Pancreas (tissue), 10 donors: ENCODE measurements at regions not wholly inside any gene's neighbourhood (a gene's known extent, or its start where the extent isn't known, plus 50 kb on each side); places are given as distances from the start of the nearest gene placed in this dataset.
"Not testable (repeated sequence)": the region's sequence is repeated elsewhere in the genome, so short reads cannot be mapped to it uniquely, and the experiment has no call there.

Experiments
- ATAC-seq, 4 donors: fragments of 200-7000 bp; cut with Tn5 transposase; one replicate each; pipeline versions ENCODE4 v1.8.0 to v1.9.1; 2020; ENCODE audit warnings: mild to moderate bottlenecking in 4 of 4, moderate library complexity in 4 of 4
- DNase-seq, 6 donors: peaks; one replicate each; pipeline ENCODE4 v3.0.0-alpha.2; 2020
- FAIRE-seq: peaks from 2 replicates; lab custom pipeline; 2012; peaks lifted over from hg19 to GRCh38; lab: Jason Lieb, UNC
- H3K27ac ChIP-seq, 4 donors: fragments of 200-600 bp; sonication (generic); 1 replicate in 3 of 4; 2 replicates in 1 of 4; pipeline versions ENCODE4 v1.5.0 to v1.8.0; 2020
- H3K27me3 ChIP-seq, 4 donors: fragments of 200-600 bp; one replicate each; pipeline ENCODE4 v1.8.0; 2021
- H3K36me3 ChIP-seq, 3 donors: fragments of 200-600 bp; sonication (generic) in 1 of 3; one replicate each; pipeline versions ENCODE4 v1.5.0 to v1.8.0; 2020 to 2021
- H3K4me1 ChIP-seq, 3 donors: fragments of 200-600 bp; one replicate each; pipeline ENCODE4 v1.8.0; 2021
- H3K4me3 ChIP-seq, 4 donors: fragments of 200-600 bp; sonication (generic) in 2 of 4; one replicate each; pipeline versions ENCODE4 v1.5.0 to v1.8.0; 2020 to 2021
- H3K9me3 ChIP-seq, 4 donors: fragments of 200-600 bp; one replicate each; pipeline ENCODE4 v1.8.0; 2021
- WGBS, 2 donors: extraction: QIAGEN DNeasy Blood & Tissue Kit; methylation state at CpG; one replicate each; pipeline ENCODE4 v1.1.7; 2013; 5-methylcytosine and 5-hydroxymethylcytosine counted together
- intact Hi-C, 3 donors: fragments of 100-400 bp; cut with DNase I; formaldehyde crosslinking; loops; one replicate each; pipeline versions ENCODE4 v1.11.1 to v1.14.2; 2022
- TF ChIP-seq, protein P1 (sequence below), 4 donors: fragments of 200-600 bp; sonication (generic) in 3 of 4; IDR thresholded peaks; one replicate each; pipeline versions ENCODE4 v1.5.0 to v1.8.0; 2021; ENCODE audit warnings: antibody characterized with exemption in 4 of 4
- donor health status: healthy with polysubstance abuse.
- donor health status: DM: no; HTN: no; CAD: no; lungs with moderate emphysema.
- donor health status: DM: no; HTN: no; CAD: no.
- donor health status: control.
- donor health status: control.
- donor health status: Bipolar disorder and iron deficiency.
- donor health status: DM: yes; HTN: yes; CAD: no.
- donor health status: DM: no; HTN: no; CAD: no.
- donor health status: DM: no; HTN: no; CAD: no.
- donor health status: DM: yes; HTN: yes; CAD: no.

DNA sequence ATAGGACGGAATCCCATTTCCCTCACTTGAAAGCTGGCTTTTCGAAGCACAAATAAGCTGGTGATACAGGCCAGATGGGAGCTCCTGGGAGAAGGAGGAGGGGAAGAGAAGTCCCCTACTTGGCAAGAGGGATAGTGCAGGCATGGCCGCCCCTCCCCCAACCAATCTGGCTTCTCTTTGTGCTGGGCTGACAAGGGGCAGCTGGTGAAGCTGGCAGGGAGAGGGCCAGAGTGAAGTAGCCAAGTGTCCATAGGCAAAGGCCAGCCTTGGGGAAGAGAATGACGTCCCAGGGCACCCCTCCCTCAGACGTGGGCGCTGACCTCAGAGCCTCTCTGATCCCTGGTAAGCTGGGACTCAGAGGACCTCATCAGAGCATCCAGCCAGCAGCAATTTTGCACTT is 78.7 kb upstream of the GRAMD1B start:
- 61 to 67% methylated on average over 6 of the region's 6 CpGs for WGBS, 2 donors
- TF ChIP-seq, protein P1, sequence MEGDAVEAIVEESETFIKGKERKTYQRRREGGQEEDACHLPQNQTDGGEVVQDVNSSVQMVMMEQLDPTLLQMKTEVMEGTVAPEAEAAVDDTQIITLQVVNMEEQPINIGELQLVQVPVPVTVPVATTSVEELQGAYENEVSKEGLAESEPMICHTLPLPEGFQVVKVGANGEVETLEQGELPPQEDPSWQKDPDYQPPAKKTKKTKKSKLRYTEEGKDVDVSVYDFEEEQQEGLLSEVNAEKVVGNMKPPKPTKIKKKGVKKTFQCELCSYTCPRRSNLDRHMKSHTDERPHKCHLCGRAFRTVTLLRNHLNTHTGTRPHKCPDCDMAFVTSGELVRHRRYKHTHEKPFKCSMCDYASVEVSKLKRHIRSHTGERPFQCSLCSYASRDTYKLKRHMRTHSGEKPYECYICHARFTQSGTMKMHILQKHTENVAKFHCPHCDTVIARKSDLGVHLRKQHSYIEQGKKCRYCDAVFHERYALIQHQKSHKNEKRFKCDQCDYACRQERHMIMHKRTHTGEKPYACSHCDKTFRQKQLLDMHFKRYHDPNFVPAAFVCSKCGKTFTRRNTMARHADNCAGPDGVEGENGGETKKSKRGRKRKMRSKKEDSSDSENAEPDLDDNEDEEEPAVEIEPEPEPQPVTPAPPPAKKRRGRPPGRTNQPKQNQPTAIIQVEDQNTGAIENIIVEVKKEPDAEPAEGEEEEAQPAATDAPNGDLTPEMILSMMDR (IDR thresholded peaks at IDR 0.05), result no peak
- Histone ChIP-seq H3K36me3 (no peaks in the 10 kb centered on the region), H3K27me3 (peaks cover 0 to 6% (median 0%) of the 10 kb centered on the region in 4 donors), H3K4me3 (no peak overlapping the region), H3K4me1 (no peaks in the 10 kb centered on the region), H3K9me3 (no peaks in the 10 kb centered on the region), H3K27ac (no peak overlapping the region)
- ATAC-seq (no peak), FAIRE-seq (no peak), DNase-seq (no peak)
- intact Hi-C loops, result no loop called here

DNA sequence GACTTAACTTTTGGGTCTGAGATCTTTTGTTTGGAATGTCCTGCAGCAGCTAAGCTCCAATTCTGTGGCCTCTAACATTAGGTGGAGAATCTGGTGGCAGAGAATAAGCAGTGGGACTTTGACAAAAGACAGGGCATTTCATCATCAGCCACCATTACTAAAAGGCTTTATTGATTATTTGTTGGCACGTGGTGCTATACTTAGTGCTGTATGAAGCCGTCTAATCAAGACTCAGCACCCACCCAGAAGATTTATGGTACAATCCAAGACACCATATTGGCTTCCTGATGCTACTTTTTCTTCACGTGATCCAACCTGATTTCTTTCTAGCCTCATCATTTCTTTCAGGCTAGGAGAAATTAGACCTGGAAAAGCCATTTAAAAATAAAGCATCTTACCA is 80.7 kb upstream of the GRAMD1B start:
- DNase-seq (no peak), ATAC-seq (no peak), FAIRE-seq (no peak)
- intact Hi-C loops, result no loop called here
- Histone ChIP-seq H3K4me1 (no peaks in the 10 kb centered on the region), H3K9me3 (no peaks in the 10 kb centered on the region), H3K27ac (no peak overlapping the region), H3K4me3 (no peak overlapping the region), H3K27me3 (peaks cover 0 to 4% (median 0%) of the 10 kb centered on the region in 4 donors), H3K36me3 (no peaks in the 10 kb centered on the region)
- TF ChIP-seq, protein P1 (IDR thresholded peaks at IDR 0.05), result no peak
- WGBS, 2 donors, result 41 to 52% methylated on average over 3 of the region's 3 CpGs

DNA sequence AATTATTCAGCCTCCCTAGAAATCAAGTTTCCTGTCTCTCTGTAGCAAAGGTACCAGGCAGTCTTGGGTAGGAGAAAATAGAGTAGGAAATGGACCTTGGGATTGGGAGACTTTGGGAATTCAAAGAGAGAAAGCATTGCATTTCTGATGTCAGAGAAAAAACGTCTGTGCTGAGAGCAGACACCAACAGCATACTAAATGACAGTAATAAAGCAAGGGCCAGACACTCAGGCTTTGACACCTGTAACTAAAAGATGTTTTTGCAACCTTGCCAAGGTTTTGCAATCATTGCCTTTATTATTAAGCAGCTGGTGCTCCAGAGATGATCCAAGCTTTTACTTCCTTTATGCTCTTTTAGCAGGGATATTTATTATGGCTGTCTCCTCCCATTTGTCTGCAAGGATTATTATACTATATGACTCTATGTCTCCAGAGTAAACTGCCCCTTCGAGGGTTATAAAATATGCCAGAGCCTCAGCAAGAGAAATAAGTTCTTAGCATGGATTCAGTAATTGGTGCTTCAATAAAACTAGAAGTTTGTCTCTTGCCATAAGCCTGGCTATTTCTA is 85.2 kb upstream of the GRAMD1B start:
- intact Hi-C loops, result no loop called here
- Histone ChIP-seq H3K9me3 (no peaks in the 10 kb centered on the region), H3K36me3 (no peaks in the 10 kb centered on the region), H3K27me3 (no peaks in the 10 kb centered on the region), H3K27ac (no peak overlapping the region), H3K4me1 (no peaks in the 10 kb centered on the region), H3K4me3 (no peak overlapping the region)
- no peak for ATAC-seq
- TF ChIP-seq, protein P1 (IDR thresholded peaks at IDR 0.05), result no peak
- 8 to 16% methylated on average over 2 of the region's 2 CpGs for WGBS, 2 donors
- no peak for DNase-seq
- FAIRE-seq, result no peak

DNA sequence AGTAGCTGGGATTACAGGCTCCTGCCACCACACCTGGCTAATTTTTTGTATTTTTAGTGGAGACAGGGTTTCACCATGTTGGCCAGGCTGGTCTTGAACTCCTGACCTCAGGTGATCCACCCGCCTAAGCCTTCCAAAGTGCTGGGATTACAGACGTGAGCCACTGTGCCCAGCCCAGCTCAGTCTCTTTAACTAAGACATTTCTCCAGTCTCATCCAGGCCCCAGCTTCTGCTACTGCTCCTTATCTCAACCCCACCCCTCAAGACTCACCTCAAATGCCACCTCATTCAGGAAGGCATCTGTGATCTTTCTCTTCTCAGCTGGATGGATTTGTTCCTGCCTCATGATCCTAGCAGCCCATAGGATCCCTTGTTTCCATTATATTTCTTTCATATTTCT is 85.9 kb upstream of the GRAMD1B start:
- WGBS, 2 donors, result 71 to 73% methylated on average over 2 of the region's 2 CpGs
- FAIRE-seq, DNase-seq, H3K4me3 ChIP-seq, H3K4me1 ChIP-seq, H3K27ac ChIP-seq, ATAC-seq, H3K9me3 ChIP-seq, intact Hi-C loops, H3K27me3 ChIP-seq, H3K36me3 ChIP-seq: not testable (repeated sequence)

DNA sequence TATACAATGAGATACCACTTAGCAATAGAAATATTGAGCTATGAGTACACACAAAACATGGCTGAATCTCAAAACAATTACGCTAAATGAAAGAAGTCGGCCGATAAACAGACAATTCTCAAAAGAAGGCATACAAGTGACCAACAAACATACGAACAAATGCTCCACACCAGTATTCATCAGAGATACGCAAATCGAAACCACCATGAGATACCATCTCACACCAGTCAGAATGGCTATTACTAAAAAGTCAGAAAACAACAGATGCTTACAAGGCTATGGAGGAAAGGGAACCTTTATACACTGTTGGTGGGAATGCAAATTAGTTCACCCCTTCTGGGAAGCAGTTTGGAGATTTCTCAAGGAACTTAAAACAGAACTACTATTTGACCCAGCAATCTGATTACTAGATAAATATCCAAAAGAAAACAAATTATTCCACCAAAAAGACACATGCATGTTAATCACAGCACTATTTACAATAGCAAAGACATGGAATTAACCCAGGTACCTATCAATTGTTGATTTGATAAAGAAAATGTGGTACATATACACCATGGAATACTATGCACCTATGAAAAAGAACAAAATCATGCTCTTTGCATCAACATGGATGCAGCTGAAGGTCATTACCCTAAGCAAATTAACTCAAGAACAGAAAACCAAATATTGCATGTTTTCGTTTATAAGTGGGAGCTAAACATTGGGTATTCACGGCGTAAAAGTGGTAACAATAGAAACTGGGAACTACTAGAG is 90.9 kb upstream of the GRAMD1B start:
- Histone ChIP-seq H3K4me1 (no peaks in the 10 kb centered on the region), H3K9me3 (no peaks in the 10 kb centered on the region), H3K4me3 (no peak overlapping the region), H3K27me3 (peaks cover 0 to 6% (median 0%) of the 10 kb centered on the region in 4 donors), H3K27ac (no peak overlapping the region), H3K36me3 (no peaks in the 10 kb centered on the region)
- 80 to 87% methylated on average over 9 of the region's 9 CpGs for WGBS, 2 donors
- intact Hi-C loops, result no loop called here
- no peak for DNase-seq
- no peak for FAIRE-seq
- TF ChIP-seq, protein P1 (IDR thresholded peaks at IDR 0.05), result no peak
- ATAC-seq, result no peak
